NCI-H1417 (cell line): ENCODE measurements at regions not wholly inside any gene's neighbourhood (a gene's known extent, or its start where the extent isn't known, plus 50 kb on each side); places are given as distances from the start of the nearest gene placed in this dataset.

ENCODE experiments used
- DNase-seq, 3 experiments: peaks; one replicate each; lab custom pipeline; 2025; lab: John Stamatoyannopoulos, UW

DNA sequence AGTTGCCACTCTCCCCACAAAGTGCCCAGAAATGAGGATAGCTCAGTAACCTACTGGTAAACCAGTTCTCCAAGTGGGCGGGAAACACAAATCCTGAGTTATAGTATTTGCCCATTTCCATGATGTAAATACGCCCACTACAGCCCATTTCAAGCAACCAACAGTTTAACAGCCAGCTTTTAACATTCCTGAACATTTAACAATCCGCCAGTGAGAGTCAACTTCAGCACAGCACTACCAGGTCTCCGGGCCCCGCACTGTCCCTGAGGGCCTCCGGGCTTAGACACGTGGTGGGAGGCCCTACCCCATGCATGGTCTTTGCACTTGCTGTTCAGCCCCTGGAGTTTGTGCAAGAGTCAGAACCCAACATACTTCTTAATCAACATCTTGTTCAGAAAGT is 132.0 kb upstream of the CTTNBP2NL start:
- DNase-seq, result no peak

DNA sequence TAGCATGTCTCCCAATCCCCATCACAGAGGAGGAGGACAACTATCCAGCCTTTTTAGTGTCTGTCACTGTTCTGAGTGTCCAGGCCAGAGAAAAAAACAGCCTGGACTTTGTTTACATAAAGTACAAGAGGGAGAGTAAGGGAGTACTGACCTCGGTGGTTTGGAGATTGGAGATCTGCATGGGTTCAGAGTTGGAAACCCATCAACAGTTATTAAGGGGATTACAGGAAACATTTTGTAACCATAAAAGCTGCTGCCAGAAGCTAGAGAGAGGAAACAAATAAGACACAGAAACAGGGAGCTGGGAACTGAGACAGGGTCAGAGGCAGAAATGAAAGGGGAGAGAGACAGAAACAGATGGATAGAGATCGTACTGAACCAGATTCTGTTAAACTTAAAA is 131.5 kb upstream of the CTTNBP2NL start:
- no peak for DNase-seq

DNA sequence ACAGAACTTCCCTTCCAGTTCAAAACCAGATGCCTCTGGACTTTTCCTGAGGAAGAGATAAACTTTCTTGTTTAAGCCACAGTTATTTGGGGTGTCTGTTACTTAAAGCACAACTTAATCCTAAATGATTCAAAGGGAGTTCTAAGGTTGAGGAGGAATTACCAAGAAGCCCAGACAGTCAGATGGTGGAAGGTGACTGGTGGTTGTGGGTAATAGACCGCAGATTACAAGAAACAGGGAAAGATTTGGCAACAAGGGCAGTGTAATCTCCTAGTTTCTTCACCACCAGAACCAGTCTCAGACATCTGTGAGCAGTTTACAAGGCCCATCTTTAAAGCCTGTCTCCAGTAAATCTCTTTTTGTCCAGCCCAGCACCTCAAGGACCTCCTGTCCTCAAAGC is 130.1 kb upstream of the CTTNBP2NL start:
- DNase-seq, result no peak

DNA sequence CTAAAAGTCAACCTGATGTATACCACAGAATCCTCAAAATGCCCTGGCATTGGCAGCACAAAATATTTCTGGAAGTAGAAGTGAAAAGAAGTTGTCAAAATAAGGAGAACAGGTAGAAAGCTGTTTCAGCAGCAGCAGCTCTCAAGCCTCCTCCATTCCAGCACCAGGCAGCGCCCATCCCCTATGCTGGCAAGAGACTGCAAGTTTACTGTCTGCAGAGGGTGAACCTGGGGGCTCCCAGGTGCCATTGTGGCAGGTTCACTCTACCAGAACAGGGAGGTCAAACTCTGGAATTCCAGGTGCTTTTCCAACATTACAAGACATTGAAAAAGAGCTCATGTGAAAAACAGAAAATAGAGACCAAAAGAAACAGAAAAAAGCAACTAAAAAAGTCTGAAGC is 128.8 kb upstream of the CTTNBP2NL start:
- DNase-seq, result no peak

DNA sequence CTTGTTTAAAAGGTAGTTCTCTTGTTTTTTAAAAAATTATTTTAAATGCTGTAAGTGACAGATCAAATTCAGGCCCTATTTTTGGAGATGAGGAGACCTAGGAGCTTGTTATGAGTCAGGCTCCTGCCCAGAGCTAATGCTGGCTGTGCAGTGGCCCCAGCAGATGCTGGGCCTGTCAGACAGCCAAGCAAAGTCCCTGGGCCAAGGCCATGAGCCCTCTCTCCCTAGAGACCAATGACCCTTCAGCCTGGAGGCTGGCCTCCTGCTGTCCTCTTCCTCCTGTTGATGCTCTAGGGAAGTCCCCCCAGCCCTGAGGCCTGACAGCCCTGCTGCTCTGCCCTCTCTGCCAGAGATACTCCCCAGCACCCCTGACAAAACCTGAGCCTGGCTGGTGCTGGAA is 128.1 kb upstream of the CTTNBP2NL start:
- DNase-seq, result no peak

DNA sequence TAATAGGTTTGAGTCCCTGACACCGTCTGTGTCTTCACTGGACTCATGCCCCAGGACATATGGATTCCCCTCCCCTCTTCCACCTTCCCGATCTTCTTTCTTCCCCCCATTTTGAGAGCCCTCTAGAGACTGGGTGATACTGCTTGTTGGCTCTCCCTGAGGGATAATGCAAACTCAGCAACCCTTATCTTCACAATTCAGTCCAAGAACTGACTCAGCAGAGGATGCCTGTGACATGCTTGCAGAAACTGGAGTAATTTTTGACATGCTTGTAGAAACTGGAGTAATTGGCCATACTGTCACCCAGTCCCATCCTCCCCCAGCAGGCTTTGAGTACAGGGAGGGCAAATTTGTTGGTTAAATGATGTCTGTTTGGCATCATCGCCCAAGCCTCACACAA is 127.6 kb upstream of the CTTNBP2NL start:
- no peak for DNase-seq

DNA sequence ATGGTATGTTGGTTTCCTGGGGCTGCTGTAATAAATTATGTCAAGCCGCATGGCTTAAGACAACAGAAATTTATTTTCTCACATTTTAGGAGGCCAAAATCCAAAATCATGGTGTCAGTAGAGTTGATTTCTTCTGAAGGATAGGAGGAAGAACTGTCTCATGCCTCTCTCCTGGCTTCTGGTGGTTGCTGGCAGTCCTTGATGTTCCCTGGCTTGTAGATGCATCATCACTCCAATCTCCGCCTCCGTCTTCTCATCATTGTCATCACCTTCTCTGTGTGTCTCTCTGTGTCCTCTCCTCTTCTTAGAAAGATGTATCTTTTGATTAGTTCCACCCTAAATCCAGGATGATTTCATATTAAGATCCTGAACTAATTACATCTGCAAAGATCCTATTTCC is 124.7 kb upstream of the CTTNBP2NL start:
- no peak for DNase-seq

DNA sequence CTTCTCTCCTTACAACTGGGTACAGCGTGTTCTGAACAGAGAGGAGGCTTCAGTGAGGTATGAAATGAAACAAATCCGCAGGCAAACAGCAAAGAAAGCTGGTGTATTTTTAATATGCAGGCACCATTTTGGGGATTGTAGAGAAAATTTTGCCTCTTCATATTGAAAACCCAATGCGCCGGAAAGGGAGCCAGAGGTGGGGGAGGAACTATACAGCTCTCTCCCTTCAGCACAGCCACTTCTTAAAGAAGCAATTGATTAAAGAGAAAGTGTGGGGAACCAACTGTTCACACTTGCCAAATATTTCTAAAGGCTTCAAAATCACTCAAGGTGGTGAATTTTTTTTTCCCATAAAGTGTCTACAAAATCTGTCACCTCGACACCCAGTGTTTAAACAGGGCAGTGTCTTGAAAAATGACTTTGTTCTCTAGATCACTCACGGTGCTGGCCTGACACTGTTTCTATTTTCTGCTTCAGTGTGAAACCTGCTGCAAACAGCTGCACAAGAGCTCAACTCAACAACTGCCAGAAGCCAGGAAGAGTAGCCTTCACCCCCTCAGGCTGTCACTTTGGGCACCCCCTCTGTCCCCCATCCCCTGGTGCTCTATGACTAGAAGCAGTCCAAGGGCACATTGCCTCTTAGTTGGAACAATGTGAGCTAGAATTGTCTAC is 123.8 kb upstream of the CTTNBP2NL start:
- DNase-seq, result no peak

DNA sequence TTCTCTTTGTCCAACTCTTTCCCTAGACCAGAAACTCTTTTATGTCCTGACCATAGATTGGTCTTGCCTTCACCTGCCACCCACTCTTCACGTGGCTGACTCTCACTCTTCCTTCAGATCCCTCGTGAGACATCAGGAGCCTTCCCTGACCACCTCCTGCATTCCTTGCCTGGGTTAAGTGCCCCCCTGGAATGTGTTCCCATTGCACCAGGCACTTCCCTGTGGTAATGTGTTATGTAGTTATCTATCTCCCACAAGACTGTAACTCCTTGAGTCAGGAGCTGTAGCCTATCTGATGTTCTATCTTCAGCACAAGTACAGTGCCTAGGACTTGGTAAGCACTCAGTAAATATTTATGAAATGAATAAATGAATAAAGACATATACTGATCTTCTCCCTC is 111.2 kb upstream of the CTTNBP2NL start:
- no peak for DNase-seq

DNA sequence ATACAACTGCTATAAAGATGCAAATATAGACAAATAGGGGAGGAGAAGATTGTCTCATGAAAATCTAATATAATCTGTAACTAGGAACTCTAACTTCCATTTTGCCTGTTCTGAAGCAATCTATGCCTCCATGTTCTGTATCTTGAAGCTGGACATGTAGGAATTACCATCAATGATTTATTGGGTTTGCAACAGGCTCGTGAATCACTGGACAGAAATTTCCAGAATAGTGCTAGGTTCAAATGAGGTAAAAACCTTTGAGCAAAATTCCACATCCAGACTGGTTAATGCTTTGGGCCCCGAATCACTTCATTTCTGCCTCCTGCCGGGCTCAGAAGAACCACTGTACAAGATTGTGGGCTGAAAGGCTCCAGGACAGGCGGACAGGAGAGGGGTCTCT is 110.7 kb upstream of the CTTNBP2NL start:
- no peak for DNase-seq

DNA sequence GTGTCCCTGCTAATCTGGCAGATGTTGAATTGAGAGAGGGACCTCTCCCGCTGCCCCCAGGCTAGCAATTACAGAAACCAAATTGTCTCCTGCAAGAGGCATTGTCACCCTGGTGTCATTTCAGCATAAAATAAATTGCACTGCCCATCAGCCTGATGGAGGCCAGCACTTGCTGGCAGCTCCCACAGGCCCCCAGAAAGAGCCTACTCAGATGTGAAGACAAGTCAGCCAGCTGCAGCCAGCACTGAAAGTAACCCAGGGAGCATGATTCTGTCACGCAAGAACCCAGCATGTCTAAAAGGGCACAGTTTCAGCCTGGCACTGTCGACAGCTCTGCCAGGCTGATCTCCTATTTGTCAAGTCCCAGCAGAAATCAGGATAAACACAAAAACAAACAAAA is 110.3 kb upstream of the CTTNBP2NL start:
- peak in 2 of 3 experiments; percentile 4 to 51 for DNase-seq

DNA sequence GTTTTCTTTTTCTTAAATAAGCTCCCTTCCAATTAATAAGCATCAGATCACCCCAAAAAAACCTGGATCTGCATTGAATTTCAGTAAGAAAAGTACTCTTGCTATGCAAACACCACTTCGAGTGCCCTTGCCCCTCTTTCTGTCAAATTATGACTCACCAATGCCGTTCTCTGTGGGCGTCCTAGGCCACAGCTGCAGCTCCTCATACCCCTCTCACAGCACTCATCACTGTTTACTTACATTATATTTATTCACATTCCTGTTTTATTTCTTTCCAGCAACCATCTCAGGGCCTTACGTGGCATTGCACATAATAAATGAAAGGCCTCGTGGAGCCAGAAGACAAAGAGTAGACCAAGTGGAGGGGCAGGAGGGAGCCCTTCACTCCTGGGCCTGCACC is 99.1 kb upstream of the CTTNBP2NL start:
- DNase-seq, result peak in 1 of 3 experiments; percentile 44

DNA sequence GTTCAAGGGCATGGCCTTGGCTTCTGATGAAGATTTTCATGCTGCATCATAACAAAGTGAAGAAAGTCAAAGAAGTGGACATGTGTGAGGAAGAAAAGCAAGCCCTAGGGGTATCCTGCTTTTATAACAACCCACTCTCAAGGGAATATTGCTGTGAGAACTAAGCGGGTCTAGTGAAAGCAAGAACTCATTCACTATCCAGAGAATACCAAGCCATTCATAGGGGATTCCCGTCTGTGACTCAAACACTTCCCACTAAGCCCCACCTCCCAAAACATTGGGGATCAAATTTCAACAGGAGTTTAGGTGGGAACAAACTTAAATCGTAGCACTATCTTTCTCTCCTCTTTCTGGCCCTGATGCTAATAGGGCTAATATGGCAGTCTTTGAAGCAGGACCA is 98.5 kb upstream of the CTTNBP2NL start:
- DNase-seq, result no peak

DNA sequence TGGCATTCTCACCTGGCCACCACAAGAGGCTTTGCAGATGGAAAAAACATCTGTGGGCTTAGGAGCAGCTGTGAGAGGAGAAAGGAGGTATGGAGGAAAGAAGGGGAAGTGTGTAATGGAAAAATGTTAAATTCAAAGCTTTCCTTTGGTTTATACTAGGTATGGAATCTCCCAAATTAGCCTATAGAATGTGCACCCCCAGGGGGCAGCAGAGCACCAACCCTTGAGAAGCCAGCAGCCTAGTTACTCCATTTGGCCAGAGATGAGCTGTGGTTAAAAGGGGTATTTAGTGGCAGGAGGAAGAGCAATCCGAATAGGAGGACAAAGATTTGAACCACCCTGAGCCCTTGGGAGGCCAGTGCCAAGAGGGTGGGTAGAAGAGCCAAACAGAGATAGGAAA is 97.5 kb upstream of the CTTNBP2NL start:
- peak in 2 of 3 experiments; percentile 26 to 35 for DNase-seq

DNA sequence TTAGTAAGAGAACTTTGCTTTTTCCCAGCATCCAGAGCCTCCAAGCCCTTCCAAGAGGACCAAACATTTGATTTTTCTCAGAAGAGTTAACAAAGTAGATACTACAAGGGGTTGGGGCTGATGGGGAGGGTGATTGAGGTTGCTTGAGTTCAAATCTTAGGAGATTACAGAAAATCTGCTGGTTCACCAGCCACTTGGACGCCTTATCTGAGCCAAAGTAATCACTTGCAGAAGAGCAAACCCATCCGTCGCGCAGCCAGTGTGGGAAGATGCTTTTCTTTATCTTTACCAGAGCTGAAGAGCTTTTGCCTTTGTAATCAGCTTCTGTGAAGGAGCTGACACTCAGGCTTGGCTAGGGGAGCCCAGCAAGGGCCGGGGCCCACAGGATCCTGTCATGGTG is 91.9 kb upstream of the CTTNBP2NL start:
- DNase-seq, result no peak

DNA sequence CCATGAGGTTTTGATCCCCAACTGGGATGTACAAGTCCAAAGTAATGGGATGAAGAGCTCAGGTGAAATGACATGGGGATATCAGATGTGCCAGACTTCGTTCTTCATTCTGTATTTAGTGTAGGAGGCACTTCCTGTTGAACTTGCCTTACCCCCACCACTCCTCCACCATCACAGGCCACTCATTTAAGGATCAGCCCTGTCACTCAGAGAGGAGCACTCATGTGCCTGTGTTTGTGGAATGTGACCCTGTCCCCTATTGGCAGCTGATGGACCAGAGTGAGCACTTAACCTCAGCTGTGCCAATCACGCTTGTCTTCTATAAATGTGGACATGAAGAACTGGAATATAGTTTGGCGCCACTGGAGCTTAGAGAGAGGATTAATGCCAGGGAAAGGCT is 91.4 kb upstream of the CTTNBP2NL start:
- DNase-seq, result no peak

DNA sequence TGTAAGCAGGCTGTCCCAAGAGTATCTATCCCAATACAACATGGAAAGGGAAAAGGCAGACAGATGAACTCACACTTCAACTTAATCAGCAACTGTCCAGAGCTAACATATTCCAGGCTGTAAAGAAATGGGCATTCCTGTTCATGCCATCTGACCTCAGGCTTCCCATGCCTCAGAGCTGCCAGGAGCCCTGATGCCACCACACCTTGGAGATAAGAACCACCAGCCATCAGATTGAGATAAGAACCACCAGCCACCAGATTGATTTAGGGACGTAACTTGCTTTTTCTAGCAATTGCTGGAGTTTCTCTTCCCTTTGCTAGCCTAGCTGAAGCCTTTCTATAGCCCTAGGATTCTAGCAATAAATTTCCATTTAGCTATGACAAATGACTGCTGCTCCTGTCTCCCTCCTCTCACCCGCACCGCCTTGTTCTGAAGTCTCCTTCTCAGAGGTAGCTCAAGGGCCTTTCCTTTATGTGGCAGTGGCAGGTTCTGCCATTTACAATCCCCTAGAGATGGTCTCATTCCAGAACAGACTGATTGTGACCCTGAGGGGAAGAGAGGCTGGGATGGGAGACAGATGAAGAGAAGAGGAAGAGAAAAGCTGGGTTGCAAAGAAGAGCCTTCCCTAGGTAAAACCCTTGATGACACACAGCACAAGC is 88.0 kb upstream of the CTTNBP2NL start:
- DNase-seq, result peak in 1 of 3 experiments; percentile 17

DNA sequence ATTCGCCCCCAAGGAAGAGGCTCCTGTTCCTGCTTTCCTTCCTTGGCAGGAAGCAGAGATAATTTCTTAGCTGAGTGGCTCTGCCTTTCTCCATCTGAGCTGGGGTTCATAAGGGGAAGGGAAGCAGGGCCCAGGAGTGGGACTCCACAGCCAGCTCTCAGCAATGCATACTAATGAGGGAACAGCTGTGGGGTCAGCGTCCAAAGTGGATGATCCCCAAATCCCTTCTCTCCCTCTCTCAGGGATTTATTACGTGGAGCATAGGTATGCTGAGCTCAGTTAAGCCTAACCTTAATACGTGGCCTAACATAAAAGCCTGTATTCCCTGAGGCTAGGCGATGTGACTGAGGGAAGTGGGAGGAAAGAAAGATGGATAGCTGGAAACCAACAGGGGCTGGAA is 87.3 kb upstream of the CTTNBP2NL start:
- no peak for DNase-seq

DNA sequence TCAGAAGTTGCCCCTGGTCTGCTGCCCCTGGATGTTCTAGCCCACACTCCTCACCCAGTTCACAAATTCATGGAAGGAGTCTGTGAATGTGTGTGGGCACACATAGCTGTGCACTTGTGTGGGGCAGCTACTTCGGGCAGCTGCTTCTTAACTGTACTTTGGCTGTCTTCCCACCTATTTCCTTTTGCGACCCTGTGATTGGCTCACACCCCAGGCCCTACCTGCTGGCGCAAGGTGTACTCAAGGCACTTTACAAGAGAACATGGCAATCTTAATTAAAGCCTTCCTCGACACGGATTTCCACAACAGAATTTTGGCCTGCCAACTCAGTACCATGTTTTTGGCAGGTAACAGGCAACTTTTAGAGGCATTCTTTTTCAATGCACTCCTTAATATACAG is 86.5 kb upstream of the CTTNBP2NL start:
- DNase-seq, result no peak

DNA sequence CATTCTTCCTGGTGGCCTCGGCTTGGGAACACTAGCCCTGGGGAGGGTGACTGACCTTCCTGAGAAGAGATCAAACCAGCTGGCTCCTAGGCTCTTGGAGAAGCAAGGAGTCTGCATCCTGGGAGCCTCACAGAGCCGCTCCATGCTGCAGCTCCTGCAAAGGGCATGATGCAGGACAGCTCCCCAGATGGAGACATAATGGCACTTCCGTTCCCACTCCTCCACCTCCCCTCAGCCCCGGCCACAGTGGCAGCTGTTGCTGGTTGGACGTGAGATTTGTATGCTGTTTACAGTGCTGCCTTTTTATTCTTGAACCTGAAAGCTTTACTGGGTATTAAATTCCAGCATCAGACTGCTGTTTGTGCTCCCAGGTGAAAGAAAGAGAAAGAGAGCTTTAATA is 83.7 kb upstream of the CTTNBP2NL start:
- DNase-seq, result no peak

DNA sequence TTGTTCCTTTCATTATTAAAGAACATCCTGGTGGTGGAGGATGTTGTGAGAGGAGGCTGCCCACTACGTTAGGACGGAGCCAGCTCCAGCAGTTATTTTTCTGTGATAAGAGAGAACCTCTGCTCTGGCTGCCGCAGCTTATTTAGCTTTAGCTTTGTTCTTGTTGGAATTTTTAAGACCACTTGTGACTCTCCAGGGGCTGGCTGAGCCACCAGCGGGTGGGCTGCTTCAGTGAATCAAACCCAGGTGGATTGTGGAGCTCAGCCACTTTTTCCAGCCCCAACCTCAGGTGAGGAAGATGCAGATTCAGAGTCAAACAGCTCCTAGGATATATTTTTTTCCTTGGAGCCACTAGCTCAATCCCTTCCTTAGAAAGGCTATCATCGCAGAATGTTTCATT is 83.1 kb upstream of the CTTNBP2NL start:
- DNase-seq, result no peak

DNA sequence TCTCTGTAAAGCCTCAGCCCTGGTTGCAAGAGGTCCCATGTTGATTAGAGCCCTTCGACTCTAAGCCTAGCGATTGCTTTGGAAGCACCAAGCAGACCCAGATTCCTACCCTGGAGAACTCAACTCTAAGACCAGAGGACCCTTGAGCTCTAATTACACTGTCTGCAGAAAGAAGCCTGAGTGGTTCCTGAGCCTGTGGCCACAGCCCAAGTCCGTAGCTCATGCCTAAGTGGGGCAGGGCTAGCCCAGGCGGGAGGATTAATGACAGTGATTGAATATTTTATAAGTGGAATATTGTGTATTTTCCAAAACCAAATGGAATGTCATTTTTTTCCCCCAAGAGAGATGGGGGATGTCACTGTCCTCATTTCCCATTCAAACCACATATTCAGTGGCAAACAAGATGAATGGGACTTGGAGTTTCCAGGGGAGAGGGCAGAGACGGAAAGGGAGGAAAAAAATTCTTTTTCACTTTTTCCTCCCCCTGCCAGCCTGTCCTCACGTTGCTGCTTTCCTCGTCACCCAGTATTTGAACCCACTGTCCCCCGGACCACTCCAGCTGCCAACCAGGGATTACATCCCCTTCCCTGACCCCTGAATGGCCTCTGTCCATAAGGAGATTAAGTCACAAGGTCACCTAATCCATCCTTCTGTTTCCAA is 79.6 kb upstream of the CTTNBP2NL start:
- DNase-seq, result peak in 1 of 3 experiments; percentile 51

DNA sequence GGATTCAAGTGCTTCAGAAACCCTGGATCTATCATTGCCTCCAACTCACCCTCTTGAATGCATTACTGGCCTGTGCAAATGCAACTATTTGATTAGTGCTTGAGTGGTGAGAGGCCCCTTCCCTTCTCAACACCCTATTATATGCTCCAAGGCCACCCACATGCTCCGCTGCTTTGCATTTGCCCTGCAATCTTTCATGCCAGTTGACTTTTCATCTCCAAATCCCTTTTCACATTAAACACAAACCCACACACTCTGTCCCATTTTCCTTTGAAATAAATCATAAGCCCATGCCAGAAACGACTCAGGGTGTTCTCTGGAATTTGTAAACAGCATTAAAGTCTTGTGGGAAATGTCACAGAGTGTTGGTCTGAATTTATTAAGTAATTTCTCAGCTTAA is 78.9 kb upstream of the CTTNBP2NL start:
- no peak for DNase-seq
